ENCODE measurements at regions not wholly inside any gene's neighbourhood (a gene's known extent, or its start where the extent isn't known, plus 50 kb on each side); places are given as distances from the start of the nearest gene placed in this dataset.

DNA sequence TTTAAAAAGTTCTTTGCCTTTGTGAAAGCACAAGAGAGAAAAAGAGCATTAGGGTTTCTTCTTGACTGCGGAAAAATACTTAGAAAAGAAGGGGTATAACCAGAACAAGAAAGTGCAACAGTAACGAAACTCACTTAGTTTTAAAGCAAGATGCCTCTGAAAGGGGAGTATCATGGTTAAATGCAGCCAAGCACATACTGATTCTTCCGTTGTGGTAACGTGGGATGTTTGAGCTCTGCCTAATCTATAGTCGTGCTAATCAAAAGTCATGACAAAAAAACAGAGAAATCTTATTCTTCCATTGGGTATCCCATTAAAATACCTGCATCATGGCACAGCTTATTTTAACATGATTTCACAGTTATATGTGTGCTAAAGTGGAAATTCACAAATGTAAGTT is 187.8 kb upstream of the LRFN5 start:
- TF ChIP-seq CTCF (IDR thresholded peaks at IDR 0.05) = no peak
- TF ChIP-seq POLR2A (IDR thresholded peaks at IDR 0.05) = no peak
